Lower lobe of right lung (tissue), 2 donors: ENCODE measurements at regions not wholly inside any gene's neighbourhood (a gene's known extent, or its start where the extent isn't known, plus 50 kb on each side); places are given as distances from the start of the nearest gene placed in this dataset.

Source experiments
- ATAC-seq, 2 donors: fragments of 200-7000 bp; cut with Tn5 transposase; one replicate each; pipeline ENCODE4 v1.9.1; 2020 to 2022; ENCODE audit warnings: mild to moderate bottlenecking in 2 of 2, moderate library complexity in 2 of 2
- DNase-seq: peaks from one replicate; pipeline ENCODE4 v3.0.0-alpha.2; 2020
- H3K27ac ChIP-seq: fragments of 200-600 bp; one replicate; pipeline ENCODE4 v1.8.0; 2022
- H3K27me3 ChIP-seq: fragments of 200-600 bp; one replicate; pipeline ENCODE4 v1.8.0; 2022; ENCODE audit warnings: low read depth
- H3K36me3 ChIP-seq: fragments of 200-600 bp; one replicate; pipeline ENCODE4 v1.8.0; 2022; ENCODE audit warnings: mild to moderate bottlenecking
- H3K4me1 ChIP-seq: fragments of 200-600 bp; one replicate; pipeline ENCODE4 v1.8.0; 2022
- H3K4me3 ChIP-seq: fragments of 200-600 bp; one replicate; pipeline ENCODE4 v1.8.0; 2022; ENCODE audit warnings: mild to moderate bottlenecking
- H3K9me3 ChIP-seq: fragments of 200-600 bp; one replicate; pipeline ENCODE4 v1.8.0; 2022
- intact Hi-C: fragments of 100-400 bp; cut with DNase I; formaldehyde crosslinking; loops from one replicate; pipeline ENCODE4 v1.11.0; 2022
- TF ChIP-seq, protein P1 (sequence below): fragments of 200-600 bp; IDR thresholded peaks from one replicate; pipeline ENCODE4 v1.8.0; 2022; ENCODE audit warnings: antibody characterized with exemption, mild to moderate bottlenecking
- donor health status: DM: no; HTN: yes; CAD: no; lungs with severe emphysema.

DNA sequence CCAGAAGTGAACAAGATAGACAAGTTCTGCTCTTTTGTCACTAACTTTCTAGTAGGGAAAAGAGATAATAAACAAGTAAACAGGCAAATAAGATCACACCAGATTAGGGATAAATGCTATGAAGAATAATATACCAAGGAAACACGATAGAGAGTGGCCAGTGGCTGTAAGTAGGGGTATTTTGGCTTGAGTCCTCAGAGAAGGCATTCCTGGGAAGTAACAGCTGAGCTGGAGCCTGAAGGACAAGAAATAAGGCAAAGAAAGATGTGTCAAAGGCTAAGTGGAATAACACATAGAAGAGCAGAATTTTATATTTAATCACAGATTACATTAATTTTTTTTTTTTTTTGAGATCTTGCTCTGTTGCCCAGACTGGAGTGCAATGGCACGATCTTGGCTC, 366.2 kb downstream of the ZIC1 start:
- ATAC-seq (no peak), DNase-seq (no peak)
- TF ChIP-seq, protein P1, sequence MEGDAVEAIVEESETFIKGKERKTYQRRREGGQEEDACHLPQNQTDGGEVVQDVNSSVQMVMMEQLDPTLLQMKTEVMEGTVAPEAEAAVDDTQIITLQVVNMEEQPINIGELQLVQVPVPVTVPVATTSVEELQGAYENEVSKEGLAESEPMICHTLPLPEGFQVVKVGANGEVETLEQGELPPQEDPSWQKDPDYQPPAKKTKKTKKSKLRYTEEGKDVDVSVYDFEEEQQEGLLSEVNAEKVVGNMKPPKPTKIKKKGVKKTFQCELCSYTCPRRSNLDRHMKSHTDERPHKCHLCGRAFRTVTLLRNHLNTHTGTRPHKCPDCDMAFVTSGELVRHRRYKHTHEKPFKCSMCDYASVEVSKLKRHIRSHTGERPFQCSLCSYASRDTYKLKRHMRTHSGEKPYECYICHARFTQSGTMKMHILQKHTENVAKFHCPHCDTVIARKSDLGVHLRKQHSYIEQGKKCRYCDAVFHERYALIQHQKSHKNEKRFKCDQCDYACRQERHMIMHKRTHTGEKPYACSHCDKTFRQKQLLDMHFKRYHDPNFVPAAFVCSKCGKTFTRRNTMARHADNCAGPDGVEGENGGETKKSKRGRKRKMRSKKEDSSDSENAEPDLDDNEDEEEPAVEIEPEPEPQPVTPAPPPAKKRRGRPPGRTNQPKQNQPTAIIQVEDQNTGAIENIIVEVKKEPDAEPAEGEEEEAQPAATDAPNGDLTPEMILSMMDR, result no peak
- Histone ChIP-seq H3K4me1 (no peaks in the 10 kb centered on the region), H3K27ac (no peak overlapping the region), H3K27me3 (no peaks in the 10 kb centered on the region), H3K9me3 (no peaks in the 10 kb centered on the region), H3K36me3 (no peaks in the 10 kb centered on the region), H3K4me3 (no peak overlapping the region)
- intact Hi-C loops, result no loop called here

DNA sequence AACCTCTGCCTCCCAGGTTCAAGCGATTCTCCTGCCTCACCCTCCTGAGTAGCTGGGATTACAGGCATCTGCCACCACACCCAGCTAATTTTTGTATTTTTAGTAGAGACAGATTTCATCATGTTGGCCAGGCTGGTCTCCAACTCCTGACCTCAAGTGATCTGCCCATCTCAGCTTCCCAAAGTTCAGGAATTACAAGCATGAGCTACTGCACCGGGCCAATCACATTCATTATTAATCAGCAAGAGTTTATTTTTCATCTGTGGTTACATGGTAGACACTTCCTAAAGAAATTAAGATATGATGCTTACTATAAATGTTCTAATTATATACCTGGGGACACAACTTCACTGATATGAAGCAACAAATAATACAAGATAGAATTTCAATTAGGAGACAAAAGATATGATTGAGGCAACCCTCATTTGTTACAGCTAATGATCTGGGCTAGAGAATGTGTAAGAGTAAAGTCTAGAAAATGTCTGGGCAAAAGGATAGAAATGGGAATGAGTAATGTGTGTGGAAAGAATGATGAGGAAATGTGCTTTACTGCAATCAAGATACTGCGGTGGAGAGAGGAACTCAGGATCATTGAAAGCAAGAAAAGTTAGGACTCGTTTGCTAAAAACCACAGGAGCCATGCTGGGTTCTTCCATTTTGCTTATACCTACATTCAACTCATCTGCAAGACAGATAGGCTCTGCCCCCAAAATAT, 366.8 kb downstream of the ZIC1 start:
- TF ChIP-seq, protein P1, result no peak
- no peak overlapping the region for H3K27ac ChIP-seq
- no peak overlapping the region for H3K4me3 ChIP-seq
- DNase-seq, result no peak
- no peaks in the 10 kb centered on the region for H3K27me3 ChIP-seq
- ATAC-seq, result no peak
- no peaks in the 10 kb centered on the region for H3K4me1 ChIP-seq
- no peaks in the 10 kb centered on the region for H3K36me3 ChIP-seq
- H3K9me3 ChIP-seq, result no peaks in the 10 kb centered on the region
- intact Hi-C loops, result no loop called here

- H3K27ac ChIP-seq, result no peak overlapping the region
- H3K4me1 ChIP-seq, result no peaks in the 10 kb centered on the region
- no peak for DNase-seq
- intact Hi-C loops, result no loop called here
- no peaks in the 10 kb centered on the region for H3K9me3 ChIP-seq
- H3K36me3 ChIP-seq, result no peaks in the 10 kb centered on the region
- TF ChIP-seq, protein P1, result no peak
- no peaks in the 10 kb centered on the region for H3K27me3 ChIP-seq
- ATAC-seq, result no peak
- H3K4me3 ChIP-seq, result no peak overlapping the region
These were observed 384.7 kb downstream of the ZIC1 start for GRCh38 chr3:147793841-147794240.

DNA sequence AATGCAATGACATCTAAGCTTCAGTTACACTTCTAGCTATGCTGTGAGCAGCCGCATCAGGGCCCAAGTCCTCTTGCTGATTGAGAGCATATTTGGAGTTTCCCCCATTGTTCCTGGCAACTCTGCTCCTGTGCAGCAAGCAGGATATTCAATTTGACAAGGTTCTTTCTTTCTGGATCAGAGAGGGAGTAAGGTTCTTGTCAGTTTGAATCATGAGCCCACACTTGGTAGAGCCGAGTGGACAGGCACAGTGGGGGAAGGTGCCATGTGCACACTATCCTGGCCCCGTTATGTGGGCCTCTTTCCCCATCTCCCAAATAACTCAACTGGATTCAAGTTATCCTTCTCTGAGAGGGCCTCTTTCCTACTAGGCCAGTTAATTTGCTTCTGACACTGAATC, 385.4 kb downstream of the ZIC1 start:
- Histone ChIP-seq H3K27me3 (no peaks in the 10 kb centered on the region), H3K4me1 (no peaks in the 10 kb centered on the region), H3K36me3 (no peaks in the 10 kb centered on the region), H3K4me3 (no peak overlapping the region), H3K9me3 (no peaks in the 10 kb centered on the region), H3K27ac (no peak overlapping the region)
- TF ChIP-seq, protein P1, result no peak
- DNase-seq (no peak), ATAC-seq (no peak)
- intact Hi-C loops, result no loop called here

DNA sequence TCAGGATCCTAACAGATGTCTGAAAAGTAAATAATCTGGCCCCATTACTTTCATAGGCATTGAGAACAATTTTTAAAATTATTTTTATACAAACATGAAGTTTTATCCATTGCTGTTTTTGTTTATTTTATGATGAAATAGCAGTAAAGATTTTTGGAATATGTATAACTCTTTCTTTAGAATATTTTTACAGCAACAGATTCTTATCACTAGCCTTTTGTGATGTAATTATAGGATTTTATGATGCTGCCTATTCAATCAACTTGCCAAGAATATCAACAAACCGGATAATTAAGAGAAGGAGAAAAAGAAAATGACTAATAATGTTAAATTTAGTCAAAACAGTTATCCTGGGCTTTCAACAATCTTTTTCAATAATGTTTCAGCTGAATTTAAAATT, 386.3 kb downstream of the ZIC1 start:
- no peaks in the 10 kb centered on the region for H3K27me3 ChIP-seq
- TF ChIP-seq, protein P1, result no peak
- no peaks in the 10 kb centered on the region for H3K36me3 ChIP-seq
- H3K9me3 ChIP-seq, result no peaks in the 10 kb centered on the region
- no peak overlapping the region for H3K4me3 ChIP-seq
- intact Hi-C loops, result no loop called here
- DNase-seq (no peak), ATAC-seq (no peak)
- no peak overlapping the region for H3K27ac ChIP-seq
- no peaks in the 10 kb centered on the region for H3K4me1 ChIP-seq
